HuH-7.5 (cell line): ENCODE measurements at regions not wholly inside any gene's neighbourhood (a gene's known extent, or its start where the extent isn't known, plus 50 kb on each side); places are given as distances from the start of the nearest gene placed in this dataset.
"Not testable (repeated sequence)": the region's sequence is repeated elsewhere in the genome, so short reads cannot be mapped to it uniquely, and the experiment has no call there.

Experiments
- DNase-seq: peaks from one replicate; pipeline ENCODE4 v3.0.0; 2011; ENCODE audit warnings: low spot score

GRCh38 chr3:171548917-171549316, 88.7 kb upstream of the TNIK start:
- DNase-seq: peak; percentile 32

- no peak for DNase-seq
These were observed 83.6 kb upstream of the TNIK start for GRCh38 chr3:171543759-171544300.

GRCh38 chr3:171542976-171543375, 82.8 kb upstream of the TNIK start:
- DNase-seq: no peak

- DNase-seq: no peak
These were observed 81.4 kb upstream of the TNIK start for GRCh38 chr3:171541647-171542046.

GRCh38 chr3:171541181-171541580, 81.0 kb upstream of the TNIK start:
- DNase-seq: no peak

GRCh38 chr3:171535799-171536198, 75.6 kb upstream of the TNIK start:
- DNase-seq: no peak

GRCh38 chr3:171535133-171535532, 74.9 kb upstream of the TNIK start:
- DNase-seq: no peak

GRCh38 chr3:171533702-171534101, 73.5 kb upstream of the TNIK start:
- DNase-seq: no peak

- no peak for DNase-seq
These were observed 72.1 kb upstream of the TNIK start for GRCh38 chr3:171532294-171532693.

- DNase-seq: no peak
These were observed 71.5 kb upstream of the TNIK start for GRCh38 chr3:171531716-171532115.

- no peak for DNase-seq
These were observed 67.9 kb upstream of the TNIK start for GRCh38 chr3:171528102-171528501.

- DNase-seq: no peak
These were observed 66.7 kb upstream of the TNIK start for GRCh38 chr3:171526869-171527268.

- DNase-seq: no peak
These were observed 65.9 kb upstream of the TNIK start for GRCh38 chr3:171526146-171526545.

GRCh38 chr3:171525437-171525836, 65.2 kb upstream of the TNIK start:
- no peak for DNase-seq

- no peak for DNase-seq
These were observed 64.7 kb upstream of the TNIK start for GRCh38 chr3:171524921-171525310.

GRCh38 chr3:171522651-171523050, 62.4 kb upstream of the TNIK start:
- no peak for DNase-seq

- DNase-seq: not testable (repeated sequence)
These were observed 59.2 kb upstream of the TNIK start for GRCh38 chr3:171519423-171519822.

- no peak for DNase-seq
These were observed 56.6 kb upstream of the TNIK start for GRCh38 chr3:171516765-171517164.

GRCh38 chr3:171514466-171514865, 54.3 kb upstream of the TNIK start:
- DNase-seq: no peak

GRCh38 chr3:171511450-171511849, 51.2 kb upstream of the TNIK start:
- no peak for DNase-seq
